HepG2 (cell line): ENCODE measurements at regions not wholly inside any gene's neighbourhood (a gene's known extent, or its start where the extent isn't known, plus 50 kb on each side); places are given as distances from the start of the nearest gene placed in this dataset.

Source experiments
- ATAC-seq: fragments of 200-7000 bp; cut with Tn5 transposase; 3 replicates; pipeline ENCODE4 v1.9.1; 2020; ENCODE audit warnings: mild to moderate bottlenecking, moderate library complexity
- BruUV-seq: library from RNA; stranded (reverse); fragments of 400-500 nt; replicated peaks from 2 replicates; lab custom pipeline; 2021; lab: Mats Ljungman, UMichigan
- CTCF ChIA-PET: fragments of 300-600 bp; formaldehyde crosslinking; extraction: SDS; loops from one replicate; lab custom pipeline; 2021; ENCODE audit warnings: low total read pairs, inconsistent platforms, low intra/inter-chr PET ratio; lab: Yijun Ruan, JAX
- POLR2A ChIA-PET: fragments of 350-600 bp; sonication (Branson Sonifier 250); formaldehyde crosslinking; loops from one replicate; lab custom pipeline; 2020; ENCODE audit warnings: antibody characterized with exemption, inconsistent platforms; lab: Yijun Ruan, JAX
- DNase-seq: peaks from one replicate; pipeline ENCODE4 v3.0.0-alpha.2; 2015; ENCODE audit warnings: low spot score
- FAIRE-seq: peaks from 3 replicates; lab custom pipeline; 2011; peaks lifted over from hg19 to GRCh38; lab: Jason Lieb, UNC
- H2AFZ ChIP-seq: one replicate; pipeline ENCODE4 v1.6.1; 2011; ENCODE audit warnings: low read length, inconsistent platforms
- H3K27ac ChIP-seq: fragments of 300-600 bp; 3 replicates; pipeline ENCODE4 v1.8.0; 2011; ENCODE audit warnings: mixed run types, mild to moderate bottlenecking, mixed read lengths, low read length, inconsistent platforms; ENCODE audit not compliant: insufficient read depth; ENCODE audit errors: extremely low read length
- H3K27me3 ChIP-seq, 2 experiments: fragments of 200-600 bp in 1 of 2; 2 replicates in 1 of 2; 3 replicates in 1 of 2; pipeline versions ENCODE4 v1.6.0 to v1.8.0; 2011; ENCODE audit warnings: low read length in 2 of 2, mild to moderate bottlenecking in 2 of 2, moderate library complexity in 2 of 2, inconsistent platforms in 1 of 2; ENCODE audit not compliant: insufficient read depth in 2 of 2, control insufficient read depth in 1 of 2
- H3K36me3 ChIP-seq, 2 experiments: fragments of 200-600 bp in 1 of 2; replicated peaks in 1 of 2; 2 replicates in 1 of 2; 3 replicates in 1 of 2; pipeline versions ENCODE4 v1.5.1 to v1.8.0; 2011; ENCODE audit warnings: low read length in 2 of 2, inconsistent platforms in 1 of 2; ENCODE audit not compliant: insufficient read depth in 2 of 2, control insufficient read depth in 1 of 2
- H3K4me1 ChIP-seq: 2 replicates; pipeline ENCODE4 v1.5.1; 2012; ENCODE audit warnings: low read length, inconsistent platforms; ENCODE audit not compliant: insufficient read depth
- H3K4me2 ChIP-seq: 2 replicates; pipeline ENCODE4 v1.6.0; 2011; ENCODE audit warnings: low read depth, low read length, inconsistent platforms
- H3K4me3 ChIP-seq, 3 experiments: fragments of 200-600 bp in 1 of 3; sonication (generic), shearing (Covaris generic) in 1 of 3; replicated peaks in 1 of 3; 2 replicates each; pipeline ENCODE4 v1.5.1; 2011 to 2016; ENCODE audit warnings: low read length in 3 of 3, inconsistent platforms in 2 of 3, low read depth in 2 of 3, mild to moderate bottlenecking in 2 of 3, control low read depth in 1 of 3, mixed read lengths in 1 of 3; ENCODE audit not compliant: insufficient read depth in 1 of 3
- H3K79me2 ChIP-seq: one replicate; pipeline ENCODE4 v1.6.1; 2011; ENCODE audit warnings: low read length, inconsistent platforms; ENCODE audit not compliant: insufficient read depth
- H3K9ac ChIP-seq: 2 replicates; pipeline ENCODE4 v1.6.0; 2011; ENCODE audit warnings: mild to moderate bottlenecking, low read depth, low read length, inconsistent platforms; ENCODE audit not compliant: insufficient read depth
- H3K9me3 ChIP-seq: 2 replicates; pipeline ENCODE4 v1.5.1; 2012; ENCODE audit warnings: mild to moderate bottlenecking, low read length
- H4K20me1 ChIP-seq: 2 replicates; pipeline ENCODE4 v1.6.0; 2011; ENCODE audit warnings: inconsistent platforms, mild to moderate bottlenecking, low read length, moderate library complexity; ENCODE audit not compliant: insufficient read depth
- CHCHD3 ChIP-seq: sonication (generic); formaldehyde crosslinking; IDR thresholded peaks from 2 replicates; pipeline ENCODE4 v1.8.0; 2022; ENCODE audit warnings: mild to moderate bottlenecking, missing genetic modification reagents, moderate library complexity
- DRAP1 ChIP-seq: IDR thresholded peaks from 2 replicates; pipeline ENCODE4 v1.6.1; 2016; ENCODE audit warnings: missing genetic modification reagents, missing compliant biosample characterization
- HCFC1 ChIP-seq: fragments of 150-350 bp; IDR thresholded peaks from 2 replicates; pipeline ENCODE4 v1.6.1; 2014; ENCODE audit warnings: low read depth, low read length
- MZF1 ChIP-seq: sonication (generic); formaldehyde crosslinking; IDR thresholded peaks from 2 replicates; pipeline ENCODE4 v1.8.1; 2023; ENCODE audit warnings: mild to moderate bottlenecking, missing genetic modification reagents, borderline replicate concordance
- PHF5A ChIP-seq: IDR thresholded peaks from one replicate; pipeline ENCODE4 v1.6.1; 2018; ENCODE audit warnings: low read depth, missing genetic modification reagents; ENCODE audit not compliant: unreplicated experiment
- ZFP41 ChIP-seq: sonication (generic); formaldehyde crosslinking; IDR thresholded peaks from 2 replicates; pipeline ENCODE4 v1.4.0; 2020; ENCODE audit warnings: mild to moderate bottlenecking, missing genetic modification reagents, borderline replicate concordance
- ZNF34 ChIP-seq: sonication (generic); formaldehyde crosslinking; IDR thresholded peaks from 2 replicates; pipeline ENCODE4 v1.4.0; 2020; ENCODE audit warnings: mild to moderate bottlenecking, missing genetic modification reagents, borderline replicate concordance
- ZNF510 ChIP-seq: sonication (generic); formaldehyde crosslinking; IDR thresholded peaks from 2 replicates; pipeline ENCODE4 v1.4.0; 2020; ENCODE audit warnings: low read depth, mild to moderate bottlenecking, missing genetic modification reagents
- ZNF616 ChIP-seq: sonication (generic); formaldehyde crosslinking; IDR thresholded peaks from 2 replicates; pipeline ENCODE4 v1.5.0; 2020; ENCODE audit warnings: low read depth, mild to moderate bottlenecking, missing genetic modification reagents
- ZNF672 ChIP-seq: sonication (generic); formaldehyde crosslinking; IDR thresholded peaks from 2 replicates; pipeline ENCODE4 v1.8.1; 2022; ENCODE audit warnings: missing genetic modification reagents
- WGBS: methylation state at CpG from one replicate; pipeline ENCODE4 v1.1.6; 2017; ENCODE audit warnings: low lambda C conversion rate; 5-methylcytosine and 5-hydroxymethylcytosine counted together
- in situ Hi-C: cut with HindIII; loops from 2 replicates; pipeline ENCODE4 v1.10.0; 2017; ENCODE audit warnings: low pct_unique_long_range_greater_than_20kb; ENCODE audit not compliant: extremely low pct_ligation_motif_present
- intact Hi-C: fragments of 100-400 bp; cut with micrococcal nuclease; formaldehyde crosslinking; loops from one replicate; pipeline ENCODE4 v1.10.0; 2022; ENCODE audit not compliant: unreplicated experiment

DNA sequence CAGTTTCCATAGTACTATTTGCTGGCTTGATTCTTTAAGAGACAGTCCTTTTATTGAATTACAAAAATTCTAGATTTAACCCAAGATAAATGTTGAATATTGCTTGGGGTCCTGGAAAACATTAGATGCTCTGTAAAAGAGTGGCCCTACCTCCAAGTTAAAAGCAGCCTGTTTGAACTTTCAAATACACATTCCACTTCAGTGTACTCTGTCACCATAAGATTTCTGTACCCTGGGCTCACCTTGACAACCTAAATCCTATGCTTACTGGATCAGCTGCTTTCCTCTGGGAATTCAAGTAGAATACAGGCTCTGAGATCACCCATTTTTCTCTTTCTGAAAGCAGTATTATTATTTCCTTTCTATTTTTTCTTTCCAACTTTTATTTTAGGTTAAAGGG is 107.7 kb upstream of the DCN start (continued):
- TF ChIP-seq ZNF616 (CRISPR knock-in tag) (no peak), ZNF672 (CRISPR knock-in tag) (no peak), HCFC1 (no peak), CHCHD3 (no peak), ZNF510 (CRISPR knock-in tag) (no peak)

GRCh38 chr12:91289906-91290305 is 107.3 kb upstream of the DCN start:
- in situ Hi-C loops, result no loop called here
- no peak overlapping the region for H2AFZ ChIP-seq
- H3K79me2 ChIP-seq, result no peaks in the 10 kb centered on the region
- ATAC-seq (no peak), FAIRE-seq (no peak), DNase-seq (no peak)
- H3K4me2 ChIP-seq, result no peak overlapping the region
- CTCF ChIA-PET, result no interaction called here
- no peak overlapping the region for H3K4me3 ChIP-seq
- no peaks in the 10 kb centered on the region for H4K20me1 ChIP-seq
- 0% methylated on average over 3 of the region's 3 CpGs for WGBS
- H3K9me3 ChIP-seq, result no peaks in the 10 kb centered on the region
- intact Hi-C loops, result no loop called here
- TF ChIP-seq ZNF34 (CRISPR knock-in tag), result no peak
- no peak for TF ChIP-seq PHF5A (CRISPR knock-in tag)
- no peak for TF ChIP-seq DRAP1 (CRISPR knock-in tag)
- BruUV-seq, result no TSS peak
- POLR2A ChIA-PET, result no interaction called here
- no peak overlapping the region for H3K27ac ChIP-seq
- no peaks in the 10 kb centered on the region for H3K36me3 ChIP-seq
- no peaks in the 10 kb centered on the region for H3K4me1 ChIP-seq
- no peak overlapping the region for H3K9ac ChIP-seq
- H3K27me3 ChIP-seq, result no peaks in the 10 kb centered on the region

GRCh38 chr12:91289072-91289471 is 106.5 kb upstream of the DCN start:
- CTCF ChIA-PET, result no interaction called here

More at GRCh38 chr12:91289072-91289471, 106.5 kb upstream of the DCN start:
- no peaks in the 10 kb centered on the region for H3K9me3 ChIP-seq
- H3K4me2 ChIP-seq, result no peak overlapping the region
- no peaks in the 10 kb centered on the region for H3K79me2 ChIP-seq
- ATAC-seq, result no peak
- intact Hi-C loops (no loop called here), in situ Hi-C loops (no loop called here)
- no peak overlapping the region for H3K4me3 ChIP-seq
- no peak for DNase-seq
- H3K9ac ChIP-seq, result no peak overlapping the region
- H3K27me3 ChIP-seq, result no peaks in the 10 kb centered on the region
- 0% methylated on average over 1 of the region's 1 CpG for WGBS
- BruUV-seq, result no TSS peak
- TF ChIP-seq ZFP41 (CRISPR knock-in tag) (no peak), MZF1 (CRISPR knock-in tag) (no peak)
- POLR2A ChIA-PET, result no interaction called here
- H3K36me3 ChIP-seq, result no peaks in the 10 kb centered on the region
- H2AFZ ChIP-seq, result no peak overlapping the region
- FAIRE-seq, result no peak
- H4K20me1 ChIP-seq, result no peaks in the 10 kb centered on the region
- no peaks in the 10 kb centered on the region for H3K4me1 ChIP-seq
- no peak overlapping the region for H3K27ac ChIP-seq
